KG1 (cell line): ENCODE measurements at regions not wholly inside any gene's neighbourhood (a gene's known extent, or its start where the extent isn't known, plus 50 kb on each side); places are given as distances from the start of the nearest gene placed in this dataset.

ENCODE experiments used
- DNase-seq: peaks from one replicate; lab custom pipeline; 2025; lab: John Stamatoyannopoulos, UW

DNA sequence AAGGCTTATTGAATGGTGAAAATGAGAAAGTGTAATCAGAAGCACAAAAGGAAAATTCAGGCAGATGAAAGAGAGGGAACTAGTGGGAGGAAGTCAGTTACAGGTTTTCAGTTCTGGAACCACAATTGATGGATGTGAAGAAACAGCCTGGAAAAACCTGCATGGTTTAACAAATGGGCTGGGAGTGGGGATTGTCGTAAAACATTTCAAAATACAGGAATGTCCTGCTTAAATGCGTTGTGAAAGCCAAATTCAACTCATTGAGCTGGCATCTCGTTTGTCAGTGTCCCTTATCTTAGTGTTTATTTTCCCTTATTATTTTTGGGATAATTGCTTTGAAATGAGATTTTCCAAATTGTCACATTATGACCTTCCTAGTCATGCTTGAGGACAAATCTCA lies 106.5 kb upstream of the RFC3 start:
- DNase-seq: no peak

DNA sequence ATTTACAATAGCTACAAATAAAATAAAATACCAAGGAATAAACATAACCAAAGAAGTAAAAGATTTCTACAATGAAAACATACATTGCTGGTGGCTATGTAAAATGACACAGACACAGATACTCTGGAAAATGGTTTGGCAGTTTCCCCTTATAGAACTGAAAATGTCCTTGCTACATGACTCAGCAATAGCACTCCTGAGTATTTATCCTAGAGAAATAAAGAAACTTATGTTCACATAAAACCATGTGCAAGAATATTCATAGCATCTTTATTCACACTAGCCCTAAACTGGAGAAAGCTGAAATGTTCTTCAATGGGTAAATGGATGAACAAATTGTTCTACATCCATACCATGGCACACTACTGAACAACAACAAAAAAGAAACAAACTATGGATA lies 100.2 kb upstream of the RFC3 start:
- DNase-seq: no peak

DNA sequence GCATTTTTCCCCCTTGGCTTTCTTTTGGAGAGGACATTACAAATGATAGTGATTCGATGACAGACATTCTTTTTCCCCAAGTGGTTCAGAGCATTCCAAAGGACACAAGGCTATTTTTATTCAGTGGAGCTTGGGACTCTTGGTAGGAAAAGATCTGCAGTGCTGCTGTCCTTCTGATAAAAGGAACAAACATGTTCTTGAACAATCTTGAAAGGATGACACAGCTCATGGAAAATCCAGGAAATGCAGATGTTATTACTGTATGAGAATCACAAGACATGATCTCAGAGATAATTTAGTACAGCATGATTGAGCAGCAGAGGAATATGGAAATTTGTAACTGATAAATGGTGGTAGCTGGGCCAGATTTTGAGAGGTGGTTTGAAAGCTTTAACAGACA lies 96.2 kb upstream of the RFC3 start:
- no peak for DNase-seq

DNA sequence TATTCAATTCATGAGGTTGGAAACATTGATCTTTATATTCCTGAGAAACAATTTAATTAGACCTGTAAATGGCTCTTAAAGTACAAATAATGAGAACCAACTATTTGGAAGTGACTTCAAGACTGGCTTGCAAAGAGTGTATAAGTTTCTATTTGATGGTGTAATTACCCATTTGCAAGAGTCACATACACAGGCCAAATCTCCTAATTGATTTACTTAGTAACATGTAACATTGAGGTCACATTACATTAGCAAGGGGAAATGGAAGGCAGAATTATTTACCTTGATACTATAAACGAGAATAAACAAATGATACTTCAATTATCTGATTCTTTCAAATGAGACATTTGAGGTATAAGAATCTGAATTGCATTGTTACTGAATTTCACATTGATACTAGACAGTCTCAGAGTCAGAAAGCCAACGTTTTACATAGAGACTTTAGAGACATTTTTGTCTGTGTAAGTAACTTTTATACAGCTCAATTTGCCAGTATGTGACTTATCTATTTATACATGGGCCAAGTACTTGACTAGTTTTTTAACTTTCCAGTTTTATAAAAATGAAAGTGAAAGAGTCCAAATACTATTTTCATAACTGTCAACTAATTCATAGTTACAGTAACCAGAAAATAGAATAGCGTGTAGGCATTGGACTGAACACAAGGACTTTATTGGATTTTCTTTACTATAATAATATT lies 95.6 kb upstream of the RFC3 start:
- no peak for DNase-seq

DNA sequence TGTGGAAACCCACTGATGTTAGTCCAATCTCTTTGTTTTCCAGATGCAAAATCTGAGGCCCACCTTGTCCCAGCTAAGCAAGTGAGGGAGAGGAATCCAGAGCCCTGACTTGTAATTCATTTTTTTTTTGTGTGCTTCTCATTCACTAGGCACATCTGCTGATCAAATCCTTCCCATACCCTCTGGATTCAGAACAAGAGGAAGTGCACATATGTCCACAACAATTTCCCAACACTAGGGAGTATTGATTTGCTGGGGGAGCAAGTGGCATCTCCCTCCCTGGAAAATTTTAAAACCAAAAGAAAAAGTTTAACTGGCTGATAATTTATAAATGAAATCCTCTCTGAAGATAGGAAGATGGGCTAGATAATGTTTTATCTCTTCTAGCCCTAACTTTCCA lies 94.6 kb upstream of the RFC3 start:
- no peak for DNase-seq

DNA sequence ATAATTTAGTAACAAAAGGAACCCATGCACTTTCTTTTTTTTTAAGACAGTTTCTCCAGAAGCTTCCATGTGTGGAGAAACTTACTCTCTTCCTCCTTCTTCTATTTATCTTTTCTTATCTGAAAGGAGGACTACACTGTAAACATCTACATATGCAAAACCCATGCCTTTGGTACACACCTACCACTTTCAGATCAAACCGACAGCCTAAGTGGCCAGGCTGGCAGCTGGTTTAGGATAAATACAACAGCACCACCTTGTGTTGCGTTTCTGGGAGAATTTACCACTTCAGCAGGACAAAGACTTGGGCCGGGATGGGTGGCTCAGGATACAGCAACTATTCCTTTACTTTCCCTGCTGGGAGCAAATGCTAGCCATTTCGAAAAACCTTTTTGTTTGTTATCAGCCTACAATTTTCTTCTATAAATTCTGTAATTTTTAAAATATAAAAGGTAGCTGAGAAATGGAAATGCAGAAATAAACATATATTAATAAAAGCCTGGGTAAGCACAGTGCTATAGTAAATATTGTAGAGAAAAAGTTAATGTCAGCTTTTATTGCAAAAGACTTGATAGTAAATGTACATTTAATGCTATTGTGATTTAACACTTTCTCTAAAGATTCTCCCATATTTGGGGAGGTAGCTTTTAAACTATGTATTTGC lies 94.0 kb upstream of the RFC3 start:
- peak; percentile 43 for DNase-seq

DNA sequence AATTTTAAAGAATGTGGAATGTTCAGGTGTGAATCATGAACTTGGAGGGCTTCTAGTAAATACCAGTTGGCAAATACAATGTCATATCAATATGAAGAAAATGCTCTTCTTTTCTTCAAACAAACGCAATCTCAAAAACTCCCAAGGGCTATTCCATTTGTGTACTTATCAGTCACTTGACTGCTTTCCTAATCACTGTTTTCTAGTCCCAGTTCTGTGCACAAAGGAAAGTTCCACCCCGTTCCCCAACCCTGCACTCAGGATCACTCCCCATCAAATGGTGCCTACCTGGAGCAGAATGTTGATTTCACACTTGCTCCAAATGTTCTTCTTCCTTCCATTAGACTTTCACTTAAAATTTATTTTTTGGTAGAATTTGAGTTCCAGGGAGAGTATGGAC lies 92.6 kb upstream of the RFC3 start:
- DNase-seq: no peak

DNA sequence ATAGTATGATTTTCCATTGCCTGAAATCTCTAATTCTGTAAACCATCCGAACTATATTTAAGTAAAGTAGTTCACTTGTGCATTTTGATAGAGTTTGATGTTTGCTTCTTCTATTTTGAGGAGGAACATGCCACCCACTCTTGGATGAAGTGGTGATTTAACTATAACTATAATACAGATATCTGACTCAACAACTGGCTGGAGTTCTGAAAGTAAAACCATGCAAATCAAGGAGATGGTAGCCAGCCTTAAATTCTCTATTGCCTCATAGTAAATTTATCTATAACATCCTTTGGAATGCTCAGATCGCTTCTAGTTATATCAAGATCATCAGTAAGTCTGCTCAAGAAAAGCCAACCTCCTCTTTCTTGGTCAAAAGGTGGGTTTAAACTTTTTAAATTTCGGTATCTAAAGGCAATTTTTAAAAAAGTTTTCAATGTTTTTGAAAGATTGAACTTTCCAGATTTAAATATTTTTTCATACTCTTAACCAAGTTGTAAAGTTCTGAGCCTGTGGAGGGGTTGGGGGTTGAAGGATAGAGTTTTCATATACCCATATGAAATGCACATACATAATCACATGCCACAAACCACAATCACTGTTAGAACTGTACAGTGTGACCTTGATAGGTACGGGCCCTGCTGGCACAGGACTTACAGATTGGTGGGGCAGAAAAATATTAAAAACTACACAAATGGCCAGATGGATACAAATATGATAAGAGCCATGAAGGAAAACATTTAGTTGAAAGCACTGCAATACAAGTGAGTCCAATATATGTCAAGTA lies 90.5 kb upstream of the RFC3 start:
- DNase-seq: no peak

DNA sequence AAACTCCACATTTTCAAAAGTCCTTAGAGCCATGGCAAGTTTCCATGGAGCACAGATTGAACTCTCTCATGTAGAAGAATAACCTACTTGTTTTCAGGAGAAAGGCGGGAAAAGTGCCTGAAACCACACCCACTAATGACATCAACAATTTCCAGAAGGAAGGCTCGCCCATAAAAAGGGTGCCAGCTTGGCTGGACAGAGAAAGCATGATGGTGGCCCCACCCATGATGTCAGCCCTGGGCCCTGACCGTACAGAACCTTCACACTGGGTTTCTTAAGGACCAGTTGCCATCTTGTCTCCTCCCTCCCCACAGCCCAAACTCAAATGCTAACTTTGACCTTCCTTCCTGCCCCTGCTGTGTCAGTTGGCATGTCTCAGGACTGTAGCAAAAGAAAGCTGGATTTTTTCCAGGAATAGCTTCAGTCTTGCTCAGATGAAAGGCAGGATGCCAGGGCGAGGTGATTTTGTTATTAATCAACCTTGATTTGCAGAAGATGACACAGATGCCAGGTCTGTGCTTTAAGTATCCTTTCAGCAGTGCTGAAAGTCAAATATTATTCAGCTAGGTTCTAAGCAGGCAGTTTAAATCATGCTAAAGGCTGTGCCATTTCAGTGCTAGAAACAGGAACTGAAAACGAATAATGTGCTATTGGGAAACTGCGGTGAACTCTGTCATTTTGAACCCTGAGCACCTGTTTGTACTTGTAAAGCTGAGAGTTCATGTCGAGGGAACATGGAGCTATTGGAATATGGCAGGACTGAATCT lies 89.5 kb upstream of the RFC3 start:
- DNase-seq: no peak

DNA sequence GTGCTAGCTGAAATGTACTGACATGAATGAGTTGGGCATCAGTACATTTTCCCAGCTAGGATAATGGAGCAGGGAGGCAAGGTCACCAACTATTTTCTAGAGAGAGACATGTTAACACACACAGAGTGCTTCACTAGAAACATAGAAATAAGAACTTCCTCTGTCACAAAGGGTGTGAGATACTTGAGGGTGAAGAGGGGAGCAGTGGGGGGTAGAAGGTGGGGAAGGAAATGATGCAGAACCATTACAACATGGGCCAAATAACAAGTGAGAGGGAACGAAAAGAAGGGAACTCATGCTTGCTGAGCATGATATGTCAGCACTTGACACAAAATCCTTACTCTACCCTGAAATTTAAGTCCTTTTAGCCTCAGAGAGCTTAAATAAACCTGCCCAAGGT lies 87.8 kb upstream of the RFC3 start:
- no peak for DNase-seq

DNA sequence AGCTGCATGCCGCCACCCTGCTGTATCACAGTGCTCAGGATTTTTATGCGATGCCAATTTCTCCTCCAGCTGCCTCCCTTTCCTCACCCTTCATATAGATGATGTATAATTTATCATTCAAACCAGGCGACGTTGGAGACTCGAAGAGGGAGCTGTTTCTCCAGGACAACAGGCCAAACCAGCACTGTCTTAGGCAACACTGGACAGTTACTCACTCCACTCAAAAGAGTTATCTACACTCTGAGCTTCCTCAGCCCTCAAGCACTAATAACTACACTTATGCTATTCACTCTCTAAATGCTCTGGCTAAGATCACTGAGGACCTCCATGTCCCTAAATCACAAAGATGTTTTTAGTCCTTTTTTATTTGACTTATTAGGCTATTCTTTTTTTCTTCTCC lies 87.3 kb upstream of the RFC3 start:
- no peak for DNase-seq

DNA sequence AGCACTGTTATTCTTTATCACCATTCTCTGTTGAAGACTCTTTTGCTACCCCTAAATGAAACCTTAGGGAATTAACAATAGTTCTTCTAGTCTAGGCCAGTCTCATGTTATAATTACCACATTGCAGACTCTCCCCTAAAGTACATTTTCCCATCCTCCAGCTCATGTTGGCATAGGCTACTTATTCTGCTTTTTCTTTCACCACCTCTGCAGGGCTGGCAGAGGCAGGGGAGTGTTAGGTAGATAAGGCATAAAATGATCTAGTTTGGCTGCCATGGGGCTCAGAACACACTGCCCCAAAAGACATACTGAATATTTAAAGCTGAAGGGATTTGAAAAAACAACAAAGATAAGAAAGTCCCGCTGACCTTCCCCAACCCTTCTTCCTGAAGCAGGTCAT lies 82.7 kb upstream of the RFC3 start:
- DNase-seq: no peak

DNA sequence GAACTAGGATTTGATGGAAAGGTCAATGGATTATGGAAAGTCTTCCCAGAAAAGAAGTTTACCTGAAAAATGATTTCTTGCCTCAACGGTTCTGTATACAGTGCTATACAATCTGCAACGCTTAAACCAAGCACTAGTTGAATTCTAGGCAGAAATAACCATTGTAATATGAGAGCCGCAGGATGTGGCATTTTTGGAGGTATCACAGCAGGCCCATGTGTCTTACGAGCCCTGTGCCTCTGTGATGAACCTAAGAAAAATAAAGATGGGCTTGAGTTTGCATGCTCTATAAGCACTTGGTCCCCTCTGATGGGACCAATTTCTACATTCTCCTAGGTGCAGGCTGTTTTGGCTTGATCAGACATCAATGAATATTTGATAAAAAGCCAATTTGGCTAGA lies 78.7 kb upstream of the RFC3 start:
- DNase-seq: no peak

DNA sequence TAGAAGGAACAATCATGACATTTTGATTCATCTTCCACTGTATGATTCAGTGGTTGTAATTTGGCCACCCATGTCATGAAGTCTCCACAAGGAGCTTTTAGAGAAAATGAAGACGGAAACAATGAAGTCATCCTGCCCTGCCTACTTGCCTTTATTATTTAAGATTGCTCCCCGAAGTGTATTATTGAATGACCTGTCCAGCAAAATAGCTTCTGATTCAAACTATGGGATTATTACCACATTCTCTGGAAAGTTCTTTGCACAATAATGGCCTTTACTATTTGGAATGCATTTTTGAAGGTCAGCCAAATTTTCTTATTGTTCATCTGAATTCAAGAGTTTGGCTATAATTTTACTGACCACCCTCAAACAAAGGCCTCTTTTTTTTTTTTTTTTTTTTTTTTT lies 77.8 kb upstream of the RFC3 start:
- no peak for DNase-seq

DNA sequence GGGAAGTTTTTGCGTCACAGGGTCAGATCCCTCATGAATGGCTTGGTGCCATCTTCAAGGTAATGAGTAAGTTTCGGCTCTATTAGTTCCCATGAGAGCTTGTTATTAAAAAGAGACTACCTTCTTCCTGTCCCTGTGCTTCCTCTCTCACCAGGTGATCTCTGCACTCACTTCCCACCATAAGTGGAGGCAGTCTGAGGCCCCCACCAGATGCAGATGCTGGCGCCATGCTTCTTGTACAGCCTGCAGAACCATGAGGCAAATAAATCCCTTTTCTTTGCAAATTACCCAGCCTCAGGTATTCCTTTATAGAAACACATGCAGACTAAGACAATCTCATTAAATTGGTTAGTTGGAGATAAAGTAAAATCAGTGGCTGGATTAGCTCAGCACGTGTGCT lies 75.6 kb upstream of the RFC3 start:
- DNase-seq: no peak

DNA sequence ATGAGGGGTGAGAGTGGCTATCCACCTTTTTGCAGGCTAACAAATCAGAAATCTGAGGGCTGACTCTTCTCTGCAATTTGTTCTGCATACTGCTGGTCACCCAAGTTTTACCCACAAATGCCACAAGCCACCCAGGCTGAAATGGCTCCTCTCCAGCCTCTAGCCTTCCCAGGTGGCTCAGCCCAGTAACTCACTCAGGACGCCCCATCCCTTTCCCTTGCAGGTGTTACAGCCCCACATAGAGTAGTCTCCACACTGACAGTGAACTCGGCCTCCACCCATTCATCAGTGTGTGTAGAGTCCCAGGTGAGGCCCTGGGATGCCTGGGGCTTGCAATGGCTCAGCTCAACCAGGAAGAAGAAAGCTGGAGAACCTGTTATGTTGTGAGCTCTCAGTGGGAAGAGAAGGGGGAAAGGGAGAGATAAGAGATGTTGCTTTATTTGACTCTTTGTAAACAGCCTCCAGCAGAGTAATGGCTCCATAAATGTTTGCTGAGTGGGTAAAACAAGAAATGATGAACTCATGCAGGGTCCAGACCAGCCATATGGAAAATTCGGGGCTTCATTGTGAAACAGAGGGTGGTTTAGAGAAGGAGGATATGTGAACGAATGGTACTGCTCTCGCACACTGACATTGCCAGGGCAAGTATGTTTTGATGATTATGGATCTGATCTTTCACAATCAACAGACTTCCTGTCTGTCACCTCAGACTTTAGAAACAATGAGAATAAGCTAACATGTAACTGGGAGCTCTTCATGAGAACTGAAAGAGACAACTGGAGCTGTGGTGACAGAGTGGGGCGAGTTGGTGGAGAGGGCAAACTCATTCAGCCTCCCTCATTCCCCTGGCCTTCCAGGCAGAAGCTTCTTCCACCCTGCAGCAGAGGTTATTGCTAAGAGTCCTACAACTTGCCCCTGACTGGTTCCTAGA lies 74.2 kb upstream of the RFC3 start:
- DNase-seq: no peak

DNA sequence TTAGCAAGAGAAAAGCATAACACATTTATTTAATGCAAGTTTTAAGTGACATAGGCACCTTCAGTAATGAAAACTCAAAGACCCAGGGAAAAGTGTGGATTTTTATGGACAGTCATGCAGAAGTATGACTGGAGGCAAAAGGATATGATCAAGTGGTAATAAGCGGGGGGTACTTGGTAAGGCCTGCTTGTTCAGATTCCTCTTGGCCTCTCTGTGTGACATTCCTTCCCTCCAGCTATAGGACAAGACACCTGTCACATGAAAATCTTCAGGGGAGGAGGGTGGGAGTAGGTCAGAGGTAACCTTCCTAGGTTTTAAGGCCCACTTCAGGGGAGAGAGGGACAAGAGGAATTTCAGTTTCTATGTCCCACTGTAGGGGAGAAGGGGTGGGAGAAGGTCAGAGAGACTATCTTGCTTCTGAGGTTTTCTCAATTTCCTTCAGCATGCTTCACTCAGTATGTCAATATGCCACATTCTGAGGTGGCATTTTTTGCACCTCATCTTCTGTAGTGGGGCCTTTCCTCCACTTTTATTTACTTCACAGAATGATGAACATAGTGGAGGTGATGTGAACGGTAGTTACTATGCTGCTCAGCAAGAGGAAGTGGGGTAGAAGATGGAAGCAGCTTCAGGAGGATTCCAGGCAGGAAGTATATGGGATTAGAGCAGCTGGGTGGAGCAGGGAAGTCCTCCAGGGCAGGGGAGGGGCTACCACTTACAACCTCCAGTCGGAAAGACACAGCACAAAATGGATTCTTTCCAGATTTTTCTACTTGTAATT lies 73.2 kb upstream of the RFC3 start:
- no peak for DNase-seq

DNA sequence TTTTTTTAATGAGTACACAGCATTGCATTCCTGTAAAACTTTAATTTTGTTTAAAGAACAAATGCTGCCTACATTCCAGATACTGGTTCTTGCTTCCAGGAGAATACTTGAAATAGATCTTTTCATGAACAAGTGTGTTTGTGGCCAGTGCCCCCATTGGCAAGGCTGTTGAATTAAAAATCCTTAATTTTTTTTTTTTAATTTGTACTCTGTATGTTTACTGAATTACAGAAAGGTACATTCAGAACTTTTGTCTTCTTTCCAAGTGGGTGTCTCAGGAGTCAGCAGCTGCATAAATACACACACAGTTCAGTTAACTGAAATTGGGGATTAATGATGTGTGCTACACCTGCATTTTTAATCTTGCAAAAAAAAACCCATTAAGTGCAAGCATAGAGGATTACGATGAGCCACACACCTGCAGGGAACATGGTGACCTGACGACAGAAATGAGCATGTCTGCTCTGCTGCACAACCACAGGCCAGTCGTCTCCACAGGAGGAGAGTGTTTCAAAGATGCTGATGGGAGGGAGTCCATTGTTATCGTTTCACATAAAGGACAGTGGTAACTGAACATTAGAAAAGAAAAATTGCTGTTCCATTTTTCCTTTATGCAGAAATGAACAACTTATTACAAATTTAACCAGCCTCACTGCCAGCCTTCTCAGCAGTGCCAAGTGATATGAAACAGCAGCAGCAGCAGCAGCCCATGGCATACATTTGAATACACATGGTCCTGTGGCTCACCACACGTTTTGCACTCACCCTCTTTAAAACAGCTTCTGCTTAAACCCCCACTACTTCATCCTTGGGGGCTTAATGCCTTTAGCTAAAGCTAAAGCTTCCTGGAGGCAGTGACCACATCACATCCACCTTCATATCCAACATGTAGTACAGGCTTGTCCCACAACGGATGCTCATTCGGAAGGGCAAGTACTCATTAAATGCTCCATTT lies 72.3 kb upstream of the RFC3 start:
- DNase-seq: no peak

DNA sequence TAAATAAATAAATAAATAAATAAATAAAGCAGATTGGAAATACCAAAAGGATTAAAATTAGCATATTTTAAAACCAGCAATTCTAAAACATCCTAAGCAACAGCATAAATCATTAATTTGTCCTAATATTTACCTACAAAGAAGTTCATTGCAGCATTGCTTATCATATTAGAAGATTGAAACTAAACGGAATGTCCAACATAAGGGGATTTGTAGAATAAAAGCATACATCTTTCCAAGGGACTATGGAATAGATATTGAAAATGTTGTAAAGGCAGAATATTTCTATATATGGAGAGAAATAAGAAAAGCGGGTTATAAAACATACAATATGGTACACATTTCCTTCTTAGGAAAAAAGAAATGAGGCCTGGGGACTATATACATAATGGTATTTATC lies 71.1 kb upstream of the RFC3 start:
- no peak for DNase-seq

DNA sequence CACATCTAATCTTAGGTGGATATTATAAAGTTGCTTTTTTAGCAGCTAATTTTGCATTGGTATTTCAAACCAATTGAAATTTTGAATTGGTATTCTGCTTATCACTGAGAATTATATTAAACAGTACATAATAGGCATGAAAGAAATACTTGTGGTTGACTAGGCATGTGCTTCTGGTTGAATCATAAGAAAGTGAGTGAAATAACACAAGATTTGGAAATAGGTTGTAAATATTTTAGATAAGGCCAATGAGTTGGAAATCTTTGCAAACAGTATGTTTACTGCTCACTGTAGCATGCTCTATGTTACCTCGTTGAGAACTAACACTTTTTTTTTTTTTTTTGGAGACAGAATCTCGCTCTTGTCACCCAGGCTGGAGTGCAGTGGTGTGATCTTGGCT lies 66.8 kb upstream of the RFC3 start:
- no peak for DNase-seq
